HFFc6 (cell line): ENCODE measurements at regions not wholly inside any gene's neighbourhood (a gene's known extent, or its start where the extent isn't known, plus 50 kb on each side); places are given as distances from the start of the nearest gene placed in this dataset.

Experiments
- DNase-seq: peaks from one replicate; pipeline ENCODE4 v3.0.0-alpha.2; 2018
- H3K27ac Mint-ChIP-seq: 2 replicates; pipeline ENCODE4 v1.8.0; 2020; ENCODE audit warnings: mild to moderate bottlenecking, mixed read lengths
- H3K27me3 Mint-ChIP-seq: 2 replicates; pipeline ENCODE4 v1.8.0; 2021; ENCODE audit warnings: mild to moderate bottlenecking, moderate library complexity, mixed read lengths; ENCODE audit not compliant: insufficient read depth
- H3K36me3 Mint-ChIP-seq: 2 replicates; pipeline ENCODE4 v1.8.0; 2021; ENCODE audit warnings: low read depth, mixed read lengths
- H3K4me1 Mint-ChIP-seq: 2 replicates; pipeline ENCODE4 v1.8.0; 2020; ENCODE audit warnings: low read depth, mixed read lengths
- H3K4me3 Mint-ChIP-seq: 2 replicates; pipeline ENCODE4 v1.8.0; 2020; ENCODE audit warnings: mild to moderate bottlenecking, moderate library complexity, mixed read lengths
- H3K9me3 Mint-ChIP-seq: 2 replicates; pipeline ENCODE4 v1.8.0; 2020; ENCODE audit warnings: mild to moderate bottlenecking, mixed read lengths
- CTCF ChIP-seq: fragments of 200-600 bp; sonication (generic); IDR thresholded peaks from 2 replicates; pipeline ENCODE4 v1.5.0; 2021; ENCODE audit warnings: antibody characterized with exemption, mild to moderate bottlenecking

GRCh38 chr4:41883988-41884734 lies 51.1 kb upstream of the TMEM33 start:
- Mint-ChIP-seq H3K9me3 (no peaks in the 10 kb centered on the region), H3K36me3 (no peaks in the 10 kb centered on the region), H3K4me1 (peaks cover 6% of the 10 kb centered on the region; the same call in 1 of the 2 replicates), H3K4me3 (no peak overlapping the region), H3K27me3 (peaks cover 39% of the 10 kb centered on the region), H3K27ac (no peak overlapping the region)
- DNase-seq, result no peak
- TF ChIP-seq CTCF, result peak; percentile 33

GRCh38 chr4:41882625-41883347 lies 52.4 kb upstream of the TMEM33 start:
- H3K36me3 Mint-ChIP-seq, result no peaks in the 10 kb centered on the region
- no peaks in the 10 kb centered on the region for H3K9me3 Mint-ChIP-seq
- H3K27me3 Mint-ChIP-seq, result peaks cover 51% of the 10 kb centered on the region
- H3K4me3 Mint-ChIP-seq, result peak overlapping the region; percentile 61
- H3K4me1 Mint-ChIP-seq, result peaks cover 6% of the 10 kb centered on the region; the same call in 1 of the 2 replicates
- TF ChIP-seq CTCF, result peak; percentile 93
- no peak overlapping the region for H3K27ac Mint-ChIP-seq
- no peak for DNase-seq

- Mint-ChIP-seq H3K4me3 (peak overlapping the region; percentile 61), H3K4me1 (peaks cover 6% of the 10 kb centered on the region; the same call in 1 of the 2 replicates), H3K9me3 (no peaks in the 10 kb centered on the region), H3K27me3 (peaks cover 58% of the 10 kb centered on the region), H3K27ac (no peak overlapping the region), H3K36me3 (no peaks in the 10 kb centered on the region)
- DNase-seq, result no peak
- no peak for TF ChIP-seq CTCF
Observed at GRCh38 chr4:41881981-41882624, 53.1 kb upstream of the TMEM33 start.

- Mint-ChIP-seq H3K27ac (no peak overlapping the region), H3K9me3 (no peaks in the 10 kb centered on the region), H3K4me1 (peaks cover 6% of the 10 kb centered on the region; the same call in 1 of the 2 replicates), H3K36me3 (no peaks in the 10 kb centered on the region), H3K4me3 (peak overlapping the region; percentile 81), H3K27me3 (peaks cover 60% of the 10 kb centered on the region)
- DNase-seq, result no peak
- TF ChIP-seq CTCF, result no peak
Observed at GRCh38 chr4:41880840-41881831, 54.1 kb upstream of the TMEM33 start.
